ENCODE measurements at regions not wholly inside any gene's neighbourhood (a gene's known extent, or its start where the extent isn't known, plus 50 kb on each side); places are given as distances from the start of the nearest gene placed in this dataset.

DNA sequence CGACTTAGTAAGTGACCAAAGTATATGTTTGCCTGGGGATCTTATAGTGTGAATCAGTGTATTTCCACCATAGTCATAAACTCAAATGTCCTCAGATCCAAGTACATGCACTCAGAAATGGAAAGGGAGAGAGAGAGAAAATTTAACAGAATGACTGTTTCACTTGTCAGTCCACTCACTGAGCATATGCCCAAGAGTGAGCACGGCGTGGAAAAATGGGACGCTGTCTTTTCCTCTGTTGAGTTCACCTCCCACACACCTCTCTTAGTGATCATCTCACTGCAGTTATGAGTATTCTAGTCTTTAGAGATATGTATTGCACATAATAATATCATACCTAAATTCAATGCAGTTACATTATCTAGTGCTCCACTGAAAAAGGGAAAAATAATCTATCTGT is 156.8 kb upstream of the PRMT6 start:
- intact Hi-C loops (cut with DNase I), result no loop called here
- Histone ChIP-seq H3K4me1 (no peaks in the 10 kb centered on the region), H3K36me3 (no peaks in the 10 kb centered on the region), H3K9me3 (no peaks in the 10 kb centered on the region), H3K27me3 (no peaks in the 10 kb centered on the region), H3K4me3 (no peak overlapping the region), H3K27ac (no peak overlapping the region)
- no peak for DNase-seq
- TF ChIP-seq, protein P1, sequence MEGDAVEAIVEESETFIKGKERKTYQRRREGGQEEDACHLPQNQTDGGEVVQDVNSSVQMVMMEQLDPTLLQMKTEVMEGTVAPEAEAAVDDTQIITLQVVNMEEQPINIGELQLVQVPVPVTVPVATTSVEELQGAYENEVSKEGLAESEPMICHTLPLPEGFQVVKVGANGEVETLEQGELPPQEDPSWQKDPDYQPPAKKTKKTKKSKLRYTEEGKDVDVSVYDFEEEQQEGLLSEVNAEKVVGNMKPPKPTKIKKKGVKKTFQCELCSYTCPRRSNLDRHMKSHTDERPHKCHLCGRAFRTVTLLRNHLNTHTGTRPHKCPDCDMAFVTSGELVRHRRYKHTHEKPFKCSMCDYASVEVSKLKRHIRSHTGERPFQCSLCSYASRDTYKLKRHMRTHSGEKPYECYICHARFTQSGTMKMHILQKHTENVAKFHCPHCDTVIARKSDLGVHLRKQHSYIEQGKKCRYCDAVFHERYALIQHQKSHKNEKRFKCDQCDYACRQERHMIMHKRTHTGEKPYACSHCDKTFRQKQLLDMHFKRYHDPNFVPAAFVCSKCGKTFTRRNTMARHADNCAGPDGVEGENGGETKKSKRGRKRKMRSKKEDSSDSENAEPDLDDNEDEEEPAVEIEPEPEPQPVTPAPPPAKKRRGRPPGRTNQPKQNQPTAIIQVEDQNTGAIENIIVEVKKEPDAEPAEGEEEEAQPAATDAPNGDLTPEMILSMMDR (IDR thresholded peaks at IDR 0.05), result no peak
- ATAC-seq, result no peak

DNA sequence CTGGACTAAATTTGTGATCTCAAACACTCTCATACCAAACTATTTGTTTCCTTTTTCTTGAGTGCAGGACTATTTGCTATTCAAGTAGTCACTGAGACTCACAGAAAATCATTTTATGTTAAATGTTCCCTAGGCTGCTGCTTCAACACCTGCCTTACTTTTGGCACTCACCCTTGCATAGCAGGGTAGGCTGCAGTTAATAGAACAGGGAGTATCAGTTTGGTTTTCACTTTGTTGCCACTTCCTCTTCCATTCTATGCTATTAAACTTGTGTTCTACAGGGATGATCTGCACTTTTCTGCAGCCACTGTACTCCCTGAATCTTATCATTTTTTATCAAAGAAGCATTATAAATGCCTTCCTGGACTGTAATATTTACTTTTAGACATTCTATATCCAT is 148.7 kb upstream of the PRMT6 start:
- H3K27ac ChIP-seq, result no peak overlapping the region
- H3K36me3 ChIP-seq, result no peaks in the 10 kb centered on the region
- H3K27me3 ChIP-seq, result no peaks in the 10 kb centered on the region
- H3K4me3 ChIP-seq, result no peak overlapping the region
- TF ChIP-seq, protein P1 (IDR thresholded peaks at IDR 0.05), result no peak
- intact Hi-C loops (cut with DNase I), result no loop called here
- no peaks in the 10 kb centered on the region for H3K4me1 ChIP-seq
- no peaks in the 10 kb centered on the region for H3K9me3 ChIP-seq
- DNase-seq (no peak), ATAC-seq (no peak)

DNA sequence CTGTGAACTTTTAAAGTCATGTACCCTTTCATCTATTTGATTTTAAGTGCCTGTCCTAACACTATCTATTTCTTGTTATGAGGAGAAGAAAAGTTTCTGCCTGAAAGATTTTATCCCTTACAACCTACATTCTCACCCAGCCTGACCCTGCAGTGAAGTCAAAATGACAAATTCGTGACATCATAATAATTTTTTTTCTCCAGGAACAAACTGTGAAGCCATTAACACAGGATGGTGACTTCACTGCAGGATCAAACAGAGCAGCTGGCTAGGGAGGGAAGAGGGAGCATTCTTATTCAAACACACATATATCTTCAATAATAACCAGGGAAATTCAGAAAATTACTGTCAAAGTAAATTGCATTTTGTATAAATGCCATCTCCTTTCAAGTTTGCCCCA is 147.8 kb upstream of the PRMT6 start:
- ATAC-seq (no peak), DNase-seq (no peak)
- H3K27ac ChIP-seq, result no peak overlapping the region
- H3K9me3 ChIP-seq, result no peaks in the 10 kb centered on the region
- no peaks in the 10 kb centered on the region for H3K27me3 ChIP-seq
- intact Hi-C loops (cut with DNase I), result no loop called here
- H3K4me1 ChIP-seq, result no peaks in the 10 kb centered on the region
- H3K36me3 ChIP-seq, result no peaks in the 10 kb centered on the region
- TF ChIP-seq, protein P1 (IDR thresholded peaks at IDR 0.05), result no peak
- H3K4me3 ChIP-seq, result no peak overlapping the region

DNA sequence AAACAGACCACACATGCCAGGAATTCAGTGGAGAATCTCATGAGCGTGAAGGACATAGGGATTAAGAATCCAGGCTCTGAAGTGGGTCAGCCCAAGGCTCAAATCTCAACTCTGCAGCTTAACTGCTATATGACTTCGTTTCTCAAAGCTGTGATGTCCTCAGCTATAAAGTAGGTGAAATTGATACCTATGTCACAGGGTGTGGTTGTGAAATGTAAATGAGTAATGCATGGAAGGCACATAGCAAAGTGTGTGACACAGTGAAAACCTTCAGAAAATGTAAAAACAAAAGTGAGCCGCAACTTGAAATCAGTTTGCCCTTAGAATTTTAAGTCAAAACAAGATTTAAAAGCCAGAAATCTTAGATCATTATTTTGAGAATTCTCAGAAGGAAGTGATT is 145.7 kb upstream of the PRMT6 start:
- intact Hi-C loops (cut with DNase I), result no loop called here
- Histone ChIP-seq H3K4me1 (no peaks in the 10 kb centered on the region), H3K4me3 (no peak overlapping the region), H3K9me3 (no peaks in the 10 kb centered on the region), H3K36me3 (no peaks in the 10 kb centered on the region), H3K27ac (no peak overlapping the region), H3K27me3 (no peaks in the 10 kb centered on the region)
- ATAC-seq (no peak), DNase-seq (no peak)
- TF ChIP-seq, protein P1 (IDR thresholded peaks at IDR 0.05), result no peak

DNA sequence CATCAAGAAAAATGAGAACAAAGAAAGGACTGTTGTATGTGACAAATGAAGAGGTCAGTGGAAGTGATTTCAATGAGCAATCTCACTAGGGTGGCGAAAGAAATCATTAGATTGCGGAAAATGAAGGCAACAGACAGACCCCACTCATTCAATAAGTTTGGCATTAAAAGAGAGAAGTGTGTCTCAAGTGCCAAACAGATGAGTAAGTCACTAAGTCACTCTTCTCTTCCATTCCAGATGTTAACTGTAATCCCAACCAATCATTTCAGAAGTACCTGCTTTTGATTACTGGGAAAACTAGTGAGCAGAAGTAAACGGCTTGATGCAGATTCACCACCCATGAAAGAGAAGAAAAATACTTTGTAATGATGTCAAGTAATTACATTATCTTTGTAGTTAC is 144.3 kb upstream of the PRMT6 start:
- no peaks in the 10 kb centered on the region for H3K4me1 ChIP-seq
- TF ChIP-seq, protein P1 (IDR thresholded peaks at IDR 0.05), result no peak
- no peak overlapping the region for H3K4me3 ChIP-seq
- H3K27me3 ChIP-seq, result no peaks in the 10 kb centered on the region
- no peaks in the 10 kb centered on the region for H3K36me3 ChIP-seq
- no peak overlapping the region for H3K27ac ChIP-seq
- H3K9me3 ChIP-seq, result no peaks in the 10 kb centered on the region
- intact Hi-C loops (cut with DNase I), result no loop called here
- ATAC-seq, result no peak
- DNase-seq, result no peak

DNA sequence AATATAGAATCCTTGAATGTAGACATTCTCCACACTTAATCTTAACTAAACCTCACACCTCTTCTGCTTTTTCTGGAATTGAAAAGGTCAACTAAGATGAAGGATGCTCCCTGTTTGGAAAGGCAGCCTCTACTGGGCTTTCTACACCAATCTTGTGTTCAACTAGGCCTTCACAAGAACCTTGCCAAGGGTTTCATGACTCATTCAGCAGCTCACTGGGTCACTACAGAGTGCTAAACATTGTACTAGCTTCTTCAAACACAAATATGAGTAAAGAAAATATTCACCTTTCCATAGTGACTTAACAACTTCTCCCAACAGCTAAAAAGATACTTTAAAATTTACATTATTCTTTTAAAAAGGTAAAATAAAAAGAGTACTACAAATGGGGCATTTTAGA is 135.3 kb upstream of the PRMT6 start:
- no peak for ATAC-seq
- TF ChIP-seq, protein P1 (IDR thresholded peaks at IDR 0.05), result no peak
- no peak for DNase-seq
- Histone ChIP-seq H3K27ac (no peak overlapping the region), H3K9me3 (no peaks in the 10 kb centered on the region), H3K36me3 (no peaks in the 10 kb centered on the region), H3K27me3 (no peaks in the 10 kb centered on the region), H3K4me1 (no peaks in the 10 kb centered on the region), H3K4me3 (no peak overlapping the region)
- intact Hi-C loops (cut with DNase I), result no loop called here

Measured in upper lobe of right lung (tissue), 1 donor.